K562 (cell line): ENCODE measurements at regions not wholly inside any gene's neighbourhood (a gene's known extent, or its start where the extent isn't known, plus 50 kb on each side); places are given as distances from the start of the nearest gene placed in this dataset.

Experiments
- ATAC-seq: fragments of 200-7000 bp; cut with Tn5 transposase; 3 replicates; pipeline ENCODE4 v1.9.1; 2020; ENCODE audit warnings: moderate library complexity
- BruUV-seq: library from RNA; stranded (reverse); fragments of 400-500 nt; replicated peaks from 2 replicates; lab custom pipeline; 2021; lab: Mats Ljungman, UMichigan
- CTCF ChIA-PET: fragments of 300-600 bp; formaldehyde crosslinking; extraction: SDS; loops from one replicate; lab custom pipeline; 2021; ENCODE audit warnings: low intra/inter-chr PET ratio; lab: Yijun Ruan, JAX
- POLR2A ChIA-PET: fragments of 300-600, 350-650 bp; sonication (Branson Sonifier 250); formaldehyde crosslinking; extraction: SDS; loops from one replicate; lab custom pipeline; 2021; ENCODE audit warnings: antibody characterized with exemption, inconsistent platforms; lab: Yijun Ruan, JAX
- DNase-seq, 4 experiments: peaks; one replicate each; pipeline versions ENCODE4 v3.0.0 to v3.0.0-alpha.2; 2011 to 2018; ENCODE audit warnings: low spot score in 3 of 4, mixed read lengths in 3 of 4; ENCODE audit errors: extremely low read depth in 1 of 4
- FAIRE-seq: peaks from 2 replicates; lab custom pipeline; 2011; peaks lifted over from hg19 to GRCh38; lab: Jason Lieb, UNC
- H2AFZ ChIP-seq: 2 replicates; pipeline ENCODE4 v1.6.0; 2011; ENCODE audit warnings: low read depth, low read length, control low read depth, inconsistent platforms
- H3K27ac ChIP-seq: fragments of 200-600 bp; 3 replicates; pipeline ENCODE4 v1.8.0; 2011; ENCODE audit warnings: low read depth, mild to moderate bottlenecking, control low read depth, inconsistent platforms, low read length, moderate library complexity, mixed read lengths; ENCODE audit errors: extremely low read depth
- H3K27me3 ChIP-seq, 2 experiments: fragments of 300-600 bp in 1 of 2; 2 replicates in 1 of 2; 3 replicates in 1 of 2; pipeline versions ENCODE4 v1.6.0 to v1.8.0; 2011; ENCODE audit warnings: inconsistent platforms in 2 of 2, low read length in 2 of 2, mild to moderate bottlenecking in 1 of 2, mixed read lengths in 1 of 2, moderate library complexity in 1 of 2; ENCODE audit not compliant: control insufficient read depth in 2 of 2, insufficient read depth in 2 of 2
- H3K36me3 ChIP-seq: fragments of 300-600 bp; 3 replicates; pipeline ENCODE4 v1.8.0; 2011; ENCODE audit warnings: mild to moderate bottlenecking, low read length, inconsistent platforms; ENCODE audit not compliant: control insufficient read depth, insufficient read depth
- H3K4me1 ChIP-seq, 2 experiments: fragments of 200-600 bp in 1 of 2; replicated peaks in 1 of 2; 2 replicates in 1 of 2; 3 replicates in 1 of 2; pipeline versions ENCODE4 v1.5.1 to v1.8.0; 2011; ENCODE audit warnings: inconsistent platforms in 2 of 2, low read length in 2 of 2, mild to moderate bottlenecking in 1 of 2, mixed read lengths in 1 of 2, moderate library complexity in 1 of 2; ENCODE audit not compliant: control insufficient read depth in 2 of 2, insufficient read depth in 2 of 2
- H3K4me2 ChIP-seq: 2 replicates; pipeline ENCODE4 v1.6.1; 2011; ENCODE audit warnings: low read length, control low read depth, inconsistent platforms, mixed read lengths; ENCODE audit not compliant: insufficient read depth
- H3K4me3 ChIP-seq: fragments of 200-600 bp; sonication (generic), shearing (Covaris generic); 2 replicates; pipeline ENCODE4 v1.5.1; 2016; ENCODE audit warnings: control low read depth, inconsistent platforms
- H3K79me2 ChIP-seq: fragments of 200-600 bp; 3 replicates; pipeline ENCODE4 v1.8.0; 2011; ENCODE audit warnings: low read length, inconsistent platforms; ENCODE audit not compliant: control insufficient read depth, insufficient read depth
- H3K9ac ChIP-seq, 2 experiments: 2 replicates each; pipeline versions ENCODE4 v1.6.0 to v1.6.1; 2011; ENCODE audit warnings: low read depth in 2 of 2, low read length in 2 of 2, control low read depth in 1 of 2, inconsistent platforms in 1 of 2, mild to moderate bottlenecking in 1 of 2, mixed read lengths in 1 of 2; ENCODE audit not compliant: insufficient read depth in 1 of 2
- H3K9me1 ChIP-seq: one replicate; pipeline ENCODE4 v1.6.0; 2011; ENCODE audit warnings: inconsistent platforms, mild to moderate bottlenecking, low read length, moderate library complexity; ENCODE audit not compliant: control insufficient read depth, insufficient read depth
- H3K9me3 ChIP-seq: replicated peaks from 2 replicates; pipeline ENCODE4 v1.5.1; 2011; ENCODE audit warnings: low read depth, low read length, inconsistent platforms; ENCODE audit not compliant: control insufficient read depth, insufficient read depth
- H4K20me1 ChIP-seq: replicated peaks from 2 replicates; pipeline ENCODE4 v1.6.1; 2011; ENCODE audit warnings: low read length, inconsistent platforms, mixed read lengths; ENCODE audit not compliant: control insufficient read depth, insufficient read depth
- BCOR ChIP-seq: fragments of 450-650 bp; IDR thresholded peaks from 2 replicates; pipeline ENCODE4 v1.6.1; 2016
- IFI16 ChIP-seq: fragments of 250-450 bp; sonication (Bioruptor Pico); IDR thresholded peaks from 2 replicates; pipeline ENCODE4 v2.1.2; 2022; ENCODE audit warnings: mild to moderate bottlenecking, inconsistent platforms
- MYNN ChIP-seq, 2 experiments: sonication (generic); formaldehyde crosslinking in 1 of 2; IDR thresholded peaks; 2 replicates each; pipeline versions ENCODE4 v1.5.0 to v1.6.1; 2016 to 2020; ENCODE audit warnings: antibody characterized with exemption in 1 of 2, missing genetic modification reagents in 1 of 2
- PHF21A ChIP-seq: fragments of 450-650 bp; IDR thresholded peaks from 2 replicates; pipeline ENCODE4 v1.6.1; 2017; ENCODE audit warnings: low read depth, borderline replicate concordance
- PYGO2 ChIP-seq: fragments of 450-650 bp; IDR thresholded peaks from 2 replicates; pipeline ENCODE4 v1.6.1; 2016; ENCODE audit warnings: mild to moderate bottlenecking, missing genetic modification characterization, moderate library complexity, missing compliant biosample characterization
- RBM34 ChIP-seq: fragments of 200-400 bp; formaldehyde crosslinking; IDR thresholded peaks from 2 replicates; pipeline ENCODE4 v1.6.1; 2018; ENCODE audit warnings: low read length, borderline replicate concordance; ENCODE audit not compliant: insufficient read depth
- ZSCAN29 ChIP-seq: fragments of 450-650 bp; IDR thresholded peaks from 2 replicates; pipeline ENCODE4 v1.6.1; 2017
- WGBS: fragments of 100-300 bp; shearing (Covaris generic); methylation state at CpG from one replicate; pipeline ENCODE4 v1.1.6; 2016; ENCODE audit warnings: low coverage, mixed read lengths; ENCODE audit not compliant: insufficient coverage; ENCODE audit errors: missing lambda C conversion rate; 5-methylcytosine and 5-hydroxymethylcytosine counted together
- in situ Hi-C: fragments of 300-500 bp; cut with MboI; formaldehyde crosslinking; loops from 4 replicates; pipeline ENCODE4 v1.15.0; 2018; ENCODE audit warnings: inconsistent platforms, mixed read lengths
- intact Hi-C: fragments of 100-400 bp; cut with micrococcal nuclease; formaldehyde crosslinking; loops from 2 replicates; pipeline ENCODE4 v1.14.2; 2022
- TF ChIP-seq, protein P1 (sequence below), 2 experiments: fragments of 450-650 bp; IDR thresholded peaks; 2 replicates each; pipeline ENCODE4 v1.6.1; 2016
- TF ChIP-seq, protein P2 (sequence below): sonication (generic); formaldehyde crosslinking; IDR thresholded peaks from 2 replicates; pipeline ENCODE4 v1.4.0; 2020; ENCODE audit warnings: mild to moderate bottlenecking, missing genetic modification reagents
- TF ChIP-seq, protein P3 (sequence below): fragments of 150-350 bp; conservative IDR thresholded peaks from 2 replicates; pipeline ENCODE4 v1.6.1; 2014; ENCODE audit warnings: low read length
- TF ChIP-seq, protein P4 (sequence below), 3 experiments: fragments of 200-800 bp in 1 of 3; fragments of 250-450 bp in 1 of 3; fragments of 450-650 bp in 1 of 3; sonication (Bioruptor Pico) in 1 of 3; sonication (Bioruptor generic) in 1 of 3; formaldehyde crosslinking in 1 of 3; IDR thresholded peaks; 2 replicates each; pipeline versions ENCODE4 v1.6.1 to v1.8.0; 2016 to 2022; ENCODE audit warnings: mild to moderate bottlenecking in 2 of 3, missing genetic modification characterization in 2 of 3, missing compliant biosample characterization in 1 of 3, moderate library complexity in 1 of 3

DNA sequence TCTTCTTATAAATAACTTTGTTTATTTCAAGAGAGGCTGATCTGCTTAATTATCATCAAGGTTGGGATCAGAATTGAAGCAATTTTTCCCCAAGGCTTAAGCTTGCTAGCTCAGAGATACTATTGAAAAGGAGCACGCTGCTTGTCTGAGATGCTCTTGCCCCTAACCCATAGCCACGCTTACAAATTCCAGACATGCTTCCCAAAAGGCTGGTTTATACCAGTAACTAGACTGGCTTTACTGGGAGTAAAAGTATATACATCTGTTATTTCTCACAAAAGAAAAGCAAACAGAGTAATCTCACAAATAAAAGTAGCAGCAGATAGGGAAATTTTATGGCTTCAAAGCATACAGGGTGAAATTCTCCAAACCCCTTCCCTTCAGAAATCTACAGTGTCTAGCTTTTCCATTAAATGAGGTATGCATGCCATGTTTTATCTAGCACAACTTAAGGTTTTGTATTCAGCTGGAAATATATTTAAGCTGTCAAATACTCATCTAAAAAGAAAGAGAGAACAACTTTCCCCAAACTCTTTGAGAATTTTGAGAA, 163.2 kb upstream of the TRPC7 start (continued):
- TF ChIP-seq, protein P1, sequence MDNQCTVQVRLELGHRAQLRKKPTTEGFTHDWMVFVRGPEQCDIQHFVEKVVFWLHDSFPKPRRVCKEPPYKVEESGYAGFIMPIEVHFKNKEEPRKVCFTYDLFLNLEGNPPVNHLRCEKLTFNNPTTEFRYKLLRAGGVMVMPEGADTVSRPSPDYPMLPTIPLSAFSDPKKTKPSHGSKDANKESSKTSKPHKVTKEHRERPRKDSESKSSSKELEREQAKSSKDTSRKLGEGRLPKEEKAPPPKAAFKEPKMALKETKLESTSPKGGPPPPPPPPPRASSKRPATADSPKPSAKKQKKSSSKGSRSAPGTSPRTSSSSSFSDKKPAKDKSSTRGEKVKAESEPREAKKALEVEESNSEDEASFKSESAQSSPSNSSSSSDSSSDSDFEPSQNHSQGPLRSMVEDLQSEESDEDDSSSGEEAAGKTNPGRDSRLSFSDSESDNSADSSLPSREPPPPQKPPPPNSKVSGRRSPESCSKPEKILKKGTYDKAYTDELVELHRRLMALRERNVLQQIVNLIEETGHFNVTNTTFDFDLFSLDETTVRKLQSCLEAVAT (IDR thresholded peaks at IDR 0.05): no peak
- no peak for TF ChIP-seq MYNN (IDR thresholded peaks at IDR 0.05)
- no peak for TF ChIP-seq MYNN (CRISPR knock-in tag; IDR thresholded peaks at IDR 0.05)
- no peak for TF ChIP-seq RBM34
- TF ChIP-seq BCOR: no peak
- TF ChIP-seq, protein P2, sequence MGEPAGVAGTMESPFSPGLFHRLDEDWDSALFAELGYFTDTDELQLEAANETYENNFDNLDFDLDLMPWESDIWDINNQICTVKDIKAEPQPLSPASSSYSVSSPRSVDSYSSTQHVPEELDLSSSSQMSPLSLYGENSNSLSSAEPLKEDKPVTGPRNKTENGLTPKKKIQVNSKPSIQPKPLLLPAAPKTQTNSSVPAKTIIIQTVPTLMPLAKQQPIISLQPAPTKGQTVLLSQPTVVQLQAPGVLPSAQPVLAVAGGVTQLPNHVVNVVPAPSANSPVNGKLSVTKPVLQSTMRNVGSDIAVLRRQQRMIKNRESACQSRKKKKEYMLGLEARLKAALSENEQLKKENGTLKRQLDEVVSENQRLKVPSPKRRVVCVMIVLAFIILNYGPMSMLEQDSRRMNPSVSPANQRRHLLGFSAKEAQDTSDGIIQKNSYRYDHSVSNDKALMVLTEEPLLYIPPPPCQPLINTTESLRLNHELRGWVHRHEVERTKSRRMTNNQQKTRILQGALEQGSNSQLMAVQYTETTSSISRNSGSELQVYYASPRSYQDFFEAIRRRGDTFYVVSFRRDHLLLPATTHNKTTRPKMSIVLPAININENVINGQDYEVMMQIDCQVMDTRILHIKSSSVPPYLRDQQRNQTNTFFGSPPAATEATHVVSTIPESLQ (CRISPR knock-in tag): no peak
- no peak for TF ChIP-seq IFI16 (CRISPR knock-in tag)

DNA sequence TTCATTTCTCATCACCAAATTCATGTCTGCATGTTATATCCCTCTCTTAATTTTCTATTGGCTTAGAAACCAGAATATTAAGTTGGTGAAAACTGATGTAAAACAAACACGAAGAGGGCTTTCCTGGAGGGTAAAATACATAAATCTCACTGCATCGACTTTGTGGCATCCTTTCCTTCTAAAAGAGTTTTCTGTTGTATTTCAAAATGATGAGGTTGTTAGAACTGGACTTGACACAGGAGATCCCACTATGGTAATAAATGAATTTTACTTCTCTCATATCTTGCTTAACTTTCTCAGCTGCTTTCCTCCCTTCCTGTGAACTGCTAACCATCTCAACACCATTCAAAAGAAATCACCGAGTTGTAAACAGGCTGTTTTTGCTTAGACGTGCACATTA, 162.0 kb upstream of the TRPC7 start:
- FAIRE-seq (no peak), ATAC-seq (no peak), DNase-seq (no peak)
- Histone ChIP-seq H3K79me2 (no peaks in the 10 kb centered on the region), H3K4me1 (peaks cover 0 to 5% of the 10 kb centered on the region in 2 experiments; a peak in 3 of 5 replicates), H3K9me3 (no peaks in the 10 kb centered on the region), H3K4me2 (no peak overlapping the region), H3K27me3 (no peaks in the 10 kb centered on the region), H3K36me3 (no peaks in the 10 kb centered on the region), H3K4me3 (no peak overlapping the region), H3K9me1 (no peaks in the 10 kb centered on the region), H4K20me1 (no peaks in the 10 kb centered on the region; the same call in 1 of the 2 replicates), H3K9ac (no peak overlapping the region), H3K27ac (no peak overlapping the region), H2AFZ (no peak overlapping the region)
- ChIA-PET CTCF (no interaction called here), POLR2A (interaction anchor here (2.5 kb wide), 1 partner anchor 8 kb away, joined by 8 read pairs; no protein-coding TSS in a partner anchor)
- no TSS peak for BruUV-seq
- in situ Hi-C loops (no loop called here), intact Hi-C loops (no loop called here)
- 12% methylated on average over 4 of the region's 4 CpGs for WGBS
- TF ChIP-seq PHF21A (no peak), PYGO2 (tag) (no peak), ZSCAN29 (no peak)
- TF ChIP-seq, protein P3, sequence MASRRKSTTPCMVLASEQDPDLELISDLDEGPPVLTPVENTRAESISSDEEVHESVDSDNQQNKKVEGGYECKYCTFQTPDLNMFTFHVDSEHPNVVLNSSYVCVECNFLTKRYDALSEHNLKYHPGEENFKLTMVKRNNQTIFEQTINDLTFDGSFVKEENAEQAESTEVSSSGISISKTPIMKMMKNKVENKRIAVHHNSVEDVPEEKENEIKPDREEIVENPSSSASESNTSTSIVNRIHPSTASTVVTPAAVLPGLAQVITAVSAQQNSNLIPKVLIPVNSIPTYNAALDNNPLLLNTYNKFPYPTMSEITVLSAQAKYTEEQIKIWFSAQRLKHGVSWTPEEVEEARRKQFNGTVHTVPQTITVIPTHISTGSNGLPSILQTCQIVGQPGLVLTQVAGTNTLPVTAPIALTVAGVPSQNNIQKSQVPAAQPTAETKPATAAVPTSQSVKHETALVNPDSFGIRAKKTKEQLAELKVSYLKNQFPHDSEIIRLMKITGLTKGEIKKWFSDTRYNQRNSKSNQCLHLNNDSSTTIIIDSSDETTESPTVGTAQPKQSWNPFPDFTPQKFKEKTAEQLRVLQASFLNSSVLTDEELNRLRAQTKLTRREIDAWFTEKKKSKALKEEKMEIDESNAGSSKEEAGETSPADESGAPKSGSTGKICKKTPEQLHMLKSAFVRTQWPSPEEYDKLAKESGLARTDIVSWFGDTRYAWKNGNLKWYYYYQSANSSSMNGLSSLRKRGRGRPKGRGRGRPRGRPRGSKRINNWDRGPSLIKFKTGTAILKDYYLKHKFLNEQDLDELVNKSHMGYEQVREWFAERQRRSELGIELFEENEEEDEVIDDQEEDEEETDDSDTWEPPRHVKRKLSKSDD: no peak
- TF ChIP-seq, protein P4, sequence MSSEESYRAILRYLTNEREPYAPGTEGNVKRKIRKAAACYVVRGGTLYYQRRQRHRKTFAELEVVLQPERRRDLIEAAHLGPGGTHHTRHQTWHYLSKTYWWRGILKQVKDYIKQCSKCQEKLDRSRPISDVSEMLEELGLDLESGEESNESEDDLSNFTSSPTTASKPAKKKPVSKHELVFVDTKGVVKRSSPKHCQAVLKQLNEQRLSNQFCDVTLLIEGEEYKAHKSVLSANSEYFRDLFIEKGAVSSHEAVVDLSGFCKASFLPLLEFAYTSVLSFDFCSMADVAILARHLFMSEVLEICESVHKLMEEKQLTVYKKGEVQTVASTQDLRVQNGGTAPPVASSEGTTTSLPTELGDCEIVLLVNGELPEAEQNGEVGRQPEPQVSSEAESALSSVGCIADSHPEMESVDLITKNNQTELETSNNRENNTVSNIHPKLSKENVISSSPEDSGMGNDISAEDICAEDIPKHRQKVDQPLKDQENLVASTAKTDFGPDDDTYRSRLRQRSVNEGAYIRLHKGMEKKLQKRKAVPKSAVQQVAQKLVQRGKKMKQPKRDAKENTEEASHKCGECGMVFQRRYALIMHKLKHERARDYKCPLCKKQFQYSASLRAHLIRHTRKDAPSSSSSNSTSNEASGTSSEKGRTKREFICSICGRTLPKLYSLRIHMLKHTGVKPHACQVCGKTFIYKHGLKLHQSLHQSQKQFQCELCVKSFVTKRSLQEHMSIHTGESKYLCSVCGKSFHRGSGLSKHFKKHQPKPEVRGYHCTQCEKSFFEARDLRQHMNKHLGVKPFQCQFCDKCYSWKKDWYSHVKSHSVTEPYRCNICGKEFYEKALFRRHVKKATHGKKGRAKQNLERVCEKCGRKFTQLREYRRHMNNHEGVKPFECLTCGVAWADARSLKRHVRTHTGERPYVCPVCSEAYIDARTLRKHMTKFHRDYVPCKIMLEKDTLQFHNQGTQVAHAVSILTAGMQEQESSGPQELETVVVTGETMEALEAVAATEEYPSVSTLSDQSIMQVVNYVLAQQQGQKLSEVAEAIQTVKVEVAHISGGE (CRISPR knock-in tag; IDR thresholded peaks at IDR 0.05): no peak
